H4 (cell line): ENCODE measurements at regions not wholly inside any gene's neighbourhood (a gene's known extent, or its start where the extent isn't known, plus 50 kb on each side); places are given as distances from the start of the nearest gene placed in this dataset.
"Not testable (repeated sequence)": the region's sequence is repeated elsewhere in the genome, so short reads cannot be mapped to it uniquely, and the experiment has no call there.

Experiments
- DNase-seq: peaks from one replicate; pipeline ENCODE4 v3.0.0-alpha.2; 2015; ENCODE audit warnings: low spot score

DNA sequence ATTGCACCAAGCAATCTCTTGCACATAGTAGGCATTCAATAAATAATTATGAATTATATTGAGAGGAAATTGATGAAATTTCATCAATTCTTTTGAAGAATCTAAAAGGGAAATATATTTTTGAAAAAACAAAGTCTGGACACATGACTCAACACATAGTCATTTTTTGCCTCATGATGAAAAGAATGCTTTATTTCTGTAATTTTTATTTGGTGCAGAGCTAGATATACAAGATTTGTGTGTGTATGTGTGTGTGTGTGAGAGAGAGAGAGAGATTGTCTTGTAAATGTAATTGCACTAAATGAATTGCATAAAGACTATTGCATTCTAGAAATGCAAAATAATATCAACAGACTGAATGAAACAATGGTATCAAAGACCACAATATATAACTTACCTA lies 206.2 kb upstream of the C1orf87 start:
- no peak for DNase-seq

DNA sequence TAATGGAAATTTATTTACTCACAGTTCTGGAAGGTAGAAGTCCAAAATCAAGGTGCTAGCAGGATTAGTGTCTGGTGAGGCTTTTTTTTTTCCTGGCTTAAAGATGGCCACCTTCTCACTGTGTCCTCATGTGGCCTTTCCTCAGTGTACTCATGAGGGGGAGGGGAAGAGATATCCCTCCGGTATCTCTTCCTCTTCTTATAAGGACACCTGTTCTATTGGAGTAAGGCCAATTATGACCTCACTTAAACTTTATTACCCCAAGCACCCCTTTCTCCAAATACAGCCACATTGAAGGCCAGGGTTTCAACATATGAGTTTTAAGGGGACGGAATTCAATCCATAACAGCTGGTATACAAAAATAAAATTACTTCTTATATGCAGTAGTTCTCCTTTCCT lies 203.7 kb upstream of the C1orf87 start:
- DNase-seq: no peak

DNA sequence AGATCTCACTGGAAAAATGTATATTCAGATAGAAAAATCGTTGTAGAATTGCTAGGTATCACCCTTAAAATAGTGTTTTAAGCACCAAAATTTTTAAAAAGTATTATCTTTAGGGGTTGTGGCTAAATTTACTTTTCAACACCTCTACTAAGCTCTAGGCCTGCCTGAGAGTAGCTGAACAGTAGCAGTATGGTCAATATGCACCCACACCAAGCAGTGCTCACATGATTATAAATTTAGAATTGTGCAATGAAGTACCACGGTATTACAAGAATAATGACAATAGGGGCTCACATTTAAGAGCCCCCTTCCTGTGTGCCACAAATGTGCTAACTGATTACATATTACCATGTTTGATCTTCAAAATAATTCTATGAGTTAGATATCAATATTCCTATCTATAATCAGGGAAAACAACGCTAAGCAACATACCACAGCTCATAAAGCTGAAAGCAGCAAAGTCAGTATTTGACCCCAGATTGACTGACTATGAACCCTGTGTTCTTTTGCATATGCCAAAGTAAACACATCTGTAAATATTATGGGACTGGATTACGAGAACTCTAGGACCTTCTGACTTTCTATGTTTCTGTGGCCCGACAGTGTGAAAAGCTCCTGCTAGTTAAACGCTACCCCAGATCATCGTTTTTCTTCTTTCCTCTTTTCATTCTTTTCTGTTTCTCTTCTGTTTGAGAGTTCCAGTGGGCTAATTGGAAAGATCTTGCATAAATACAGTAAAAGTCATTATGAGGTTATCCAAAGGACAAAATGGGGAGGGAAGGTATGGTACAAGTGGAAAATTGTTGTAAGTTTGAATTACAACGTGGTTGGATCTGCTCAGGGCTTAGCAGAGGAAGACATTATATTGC lies 201.1 kb upstream of the C1orf87 start:
- no peak for DNase-seq

DNA sequence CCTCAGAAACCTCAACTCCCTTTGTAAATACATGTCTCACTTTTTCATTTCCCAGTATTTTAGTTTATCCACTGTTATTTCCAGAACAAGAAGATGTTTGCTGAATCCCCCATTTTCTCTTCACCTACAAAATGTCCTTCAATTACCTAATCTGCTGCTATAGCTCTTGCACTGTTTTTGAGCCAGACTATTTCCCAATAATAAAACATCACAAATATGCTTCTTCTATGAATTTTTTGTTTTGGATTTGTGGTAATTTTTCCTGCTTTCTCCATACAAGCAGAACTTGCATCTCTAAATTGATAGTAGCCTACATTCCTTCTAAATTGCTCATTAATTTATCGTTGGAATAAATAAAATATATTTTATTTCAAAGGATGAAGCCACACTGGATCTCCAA lies 199.6 kb upstream of the C1orf87 start:
- DNase-seq: no peak

DNA sequence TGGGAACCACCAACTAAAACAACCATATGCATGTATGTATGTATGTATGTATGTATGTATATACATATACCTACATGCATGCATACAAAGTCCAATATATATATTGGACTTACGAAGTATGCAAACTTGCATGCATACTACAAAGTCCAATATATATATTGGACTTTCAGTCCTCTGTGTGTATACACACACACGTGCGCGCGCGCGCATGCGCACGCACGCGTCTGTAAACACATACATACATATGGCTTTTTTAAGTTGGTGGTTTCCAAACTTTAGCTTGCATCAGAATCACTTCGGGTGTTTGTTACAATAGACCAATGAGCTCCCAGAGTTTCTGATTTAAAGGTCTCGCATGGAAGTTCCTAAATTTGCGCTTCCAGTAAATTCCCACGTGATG lies 197.5 kb upstream of the C1orf87 start:
- no peak for DNase-seq

DNA sequence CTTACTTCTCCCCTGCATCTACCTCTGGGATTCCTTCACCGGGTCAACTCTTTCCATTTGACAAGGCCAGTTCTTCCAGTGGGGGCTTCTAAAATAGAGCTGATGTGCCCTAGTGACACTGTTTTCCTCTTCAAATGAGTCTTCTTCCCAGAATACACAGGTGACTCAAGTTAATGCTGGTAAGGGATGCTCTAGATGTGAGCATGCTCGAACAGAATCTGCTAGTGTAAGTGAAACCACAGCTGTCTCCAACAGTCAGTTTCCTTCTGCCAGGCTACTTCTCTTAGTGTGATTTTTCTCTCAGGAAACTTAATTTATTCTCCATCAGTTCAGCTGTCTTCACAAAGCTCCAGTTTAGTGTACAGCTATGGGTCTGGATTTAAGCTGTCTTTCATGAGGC lies 194.9 kb upstream of the C1orf87 start:
- no peak for DNase-seq

DNA sequence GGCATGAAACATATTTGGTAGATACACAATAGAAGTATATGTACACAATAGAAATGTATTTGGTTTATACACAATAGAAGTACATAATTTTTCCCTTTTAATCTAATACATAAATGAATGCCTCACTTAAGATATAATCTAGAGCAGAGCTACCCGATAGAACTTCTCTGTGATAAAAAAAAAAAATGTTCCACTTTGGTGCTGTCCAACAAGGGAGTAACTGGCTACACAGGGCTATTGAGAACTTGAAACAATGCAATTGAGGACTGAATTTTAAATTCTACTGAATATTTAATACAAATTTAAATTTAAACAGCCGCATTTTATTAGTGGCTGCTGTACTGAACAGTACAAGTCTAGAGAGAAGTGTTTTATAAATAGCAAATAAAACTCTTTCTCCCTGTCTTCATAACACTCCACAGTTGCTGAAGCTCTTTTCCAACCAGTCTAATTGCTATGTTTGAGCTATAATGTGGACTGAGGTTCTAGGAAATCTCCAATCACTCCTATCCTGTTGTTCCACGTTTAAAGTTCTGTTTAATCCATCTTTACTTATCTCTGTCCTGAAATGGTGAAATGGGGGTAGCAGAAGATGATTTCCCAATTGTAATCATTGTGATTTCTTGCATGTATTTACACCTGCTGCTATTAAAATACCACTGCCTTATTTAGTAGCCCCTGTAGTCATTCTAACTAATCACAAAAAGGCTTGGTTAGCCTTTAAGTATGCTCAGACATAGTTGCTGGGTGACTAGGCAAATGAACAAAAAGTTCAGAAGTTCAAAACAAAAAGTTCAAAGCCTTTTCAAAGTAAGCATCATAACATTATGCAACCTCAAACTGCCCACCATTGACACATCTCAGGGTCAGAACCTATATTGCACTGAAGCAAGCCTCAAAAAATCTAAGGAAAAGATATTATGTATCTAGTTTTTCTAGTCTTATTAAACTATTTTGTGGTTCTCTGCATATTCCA lies 192.3 kb upstream of the C1orf87 start:
- no peak for DNase-seq

DNA sequence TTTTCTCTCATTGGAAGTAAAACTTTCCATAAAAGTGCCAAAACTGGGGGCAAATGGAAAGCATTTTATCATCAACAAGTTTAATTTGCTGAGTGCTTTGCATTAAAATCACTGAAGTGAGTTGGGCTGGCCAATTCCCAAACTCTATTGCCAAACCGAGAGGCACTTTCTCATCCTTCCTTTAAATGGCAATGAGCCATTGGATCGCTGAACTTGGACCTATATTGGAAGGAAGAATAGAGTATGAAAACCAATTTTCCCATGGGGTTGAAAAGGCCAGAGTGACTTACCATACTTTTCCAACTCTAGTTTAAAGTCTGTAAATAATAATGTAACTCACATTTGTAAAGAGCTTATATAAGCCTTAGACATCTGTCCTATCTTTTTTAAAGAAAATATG lies 189.1 kb upstream of the C1orf87 start:
- no peak for DNase-seq

DNA sequence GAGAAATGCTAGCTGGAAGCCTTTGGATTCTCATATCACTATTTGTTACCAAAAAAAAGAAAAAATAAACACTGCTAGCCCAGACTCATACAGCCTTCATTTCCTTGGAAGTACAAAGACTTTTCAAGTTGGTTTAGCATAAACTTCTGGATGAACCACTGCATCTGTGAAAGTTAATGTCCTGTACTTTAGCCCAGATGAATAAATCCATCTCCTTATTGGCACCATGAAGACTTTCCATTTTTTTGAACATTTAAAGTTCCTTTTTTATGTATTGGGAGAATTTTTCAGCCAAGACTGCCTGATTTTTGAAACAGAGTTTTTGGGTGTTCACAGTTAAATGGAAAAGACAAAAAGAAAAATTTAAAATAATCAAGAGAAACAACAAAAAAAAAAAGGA lies 184.0 kb upstream of the C1orf87 start:
- no peak for DNase-seq

DNA sequence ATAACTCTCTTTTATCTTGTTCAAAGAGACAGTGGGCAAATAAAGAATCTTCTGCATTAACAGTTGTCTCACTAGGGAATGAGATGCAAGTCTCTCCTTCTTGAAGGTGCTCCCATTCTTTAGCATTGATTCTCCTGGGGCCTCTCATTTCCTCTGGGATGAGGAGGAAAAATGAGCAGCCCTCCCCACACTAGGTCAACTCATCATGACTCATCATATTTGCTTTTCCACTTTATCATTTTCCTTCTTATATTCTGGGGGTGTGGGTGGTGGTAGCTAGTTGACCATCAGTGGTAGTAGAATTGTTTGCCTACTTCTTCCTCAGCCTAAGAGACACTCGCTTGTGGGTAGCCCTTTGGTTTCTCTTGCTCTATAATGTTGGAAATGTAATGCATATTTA lies 182.0 kb upstream of the C1orf87 start:
- DNase-seq: no peak

DNA sequence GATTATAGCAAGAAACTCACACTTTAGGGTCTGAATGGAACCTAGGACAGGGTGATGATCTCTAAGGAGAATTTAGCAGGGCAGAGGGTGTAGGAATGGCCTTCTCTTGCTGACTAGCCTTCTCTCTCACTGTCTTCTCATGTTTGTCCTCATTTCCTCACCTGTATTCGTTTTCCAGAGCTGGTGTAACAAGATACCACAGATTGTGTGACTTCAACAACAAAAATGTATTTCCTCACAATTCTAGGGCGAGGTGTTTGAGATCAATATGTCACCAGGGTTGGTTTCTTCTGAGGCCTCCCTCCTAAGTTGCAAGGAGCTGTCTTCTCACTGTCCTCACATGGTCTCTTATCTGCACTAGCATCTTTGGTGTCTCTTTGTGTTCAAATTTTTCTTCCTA lies 177.9 kb upstream of the C1orf87 start:
- no peak for DNase-seq

DNA sequence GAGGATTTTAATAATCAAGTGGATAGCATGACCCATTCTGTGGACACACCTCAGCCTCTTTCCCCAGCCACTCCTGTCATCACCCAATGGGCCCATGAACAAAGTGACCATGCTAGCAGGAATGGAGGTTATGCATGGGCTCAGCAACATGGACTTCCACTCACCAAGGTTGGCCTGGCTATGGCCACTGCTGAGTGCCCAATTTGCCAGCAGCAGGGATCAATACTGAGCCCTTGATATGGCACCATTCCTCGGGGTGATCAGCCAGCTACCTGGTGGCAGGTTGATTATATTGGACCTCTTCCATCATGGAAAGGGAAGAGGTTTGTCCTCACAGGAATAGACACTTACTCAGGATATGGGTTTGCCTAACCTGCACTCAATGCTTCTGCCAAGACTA lies 173.9 kb upstream of the C1orf87 start:
- not testable (repeated sequence) for DNase-seq

DNA sequence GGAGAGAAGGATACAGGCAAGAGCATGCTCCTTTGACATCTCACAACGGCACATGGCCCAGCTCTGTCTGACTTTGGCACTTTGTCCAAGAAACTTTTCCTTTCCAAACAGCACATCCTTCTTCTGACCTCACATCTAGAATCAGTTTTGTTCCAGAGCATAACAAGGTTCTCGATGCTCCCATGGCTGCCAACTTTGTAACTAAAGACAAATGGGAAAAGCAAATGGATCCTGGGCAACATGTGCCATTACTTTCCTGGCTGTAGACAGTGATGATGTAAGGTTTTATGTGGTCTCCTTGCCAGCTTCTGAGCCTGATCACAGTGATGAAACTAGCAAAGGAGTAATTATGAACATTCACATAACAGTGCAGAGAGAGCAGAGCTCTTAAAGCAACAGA lies 171.8 kb upstream of the C1orf87 start:
- DNase-seq: no peak

DNA sequence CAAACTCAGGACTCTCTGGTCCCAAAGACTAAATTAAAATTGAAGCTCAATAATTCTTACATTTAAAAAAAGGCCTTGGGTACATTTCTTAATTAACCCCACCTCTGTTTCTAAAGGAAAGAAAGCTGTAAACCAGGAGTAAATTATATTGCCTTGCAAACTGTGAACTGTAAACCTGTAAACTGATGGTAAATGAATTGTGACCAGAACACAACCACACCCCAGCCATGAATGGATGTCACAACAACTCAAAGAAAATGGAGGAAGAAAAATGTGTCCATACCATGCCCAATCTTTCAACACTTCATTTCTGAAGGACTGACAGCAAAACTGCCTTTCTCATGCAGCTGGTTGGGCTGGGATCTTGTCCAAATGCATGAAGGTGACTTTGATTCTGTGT lies 171.3 kb upstream of the C1orf87 start:
- no peak for DNase-seq

DNA sequence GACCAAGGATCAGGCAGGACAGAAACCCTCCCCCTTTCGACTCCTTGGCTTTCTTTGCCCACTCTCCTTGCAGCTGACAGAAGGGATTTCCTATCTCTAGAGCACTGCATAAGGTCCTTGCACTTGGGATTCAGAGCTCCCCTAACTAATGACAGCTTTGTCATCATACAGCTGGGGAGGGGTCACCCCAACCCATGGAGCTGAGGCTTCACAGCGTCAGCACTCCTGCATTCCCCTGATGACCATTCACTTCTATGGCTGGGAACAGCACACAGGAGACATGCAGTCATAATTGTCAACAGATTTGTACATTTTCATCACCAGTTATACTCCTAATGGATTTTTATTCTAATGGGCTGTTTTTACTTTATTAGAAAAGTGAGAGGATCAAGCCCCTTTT lies 161.7 kb upstream of the C1orf87 start:
- no peak for DNase-seq

DNA sequence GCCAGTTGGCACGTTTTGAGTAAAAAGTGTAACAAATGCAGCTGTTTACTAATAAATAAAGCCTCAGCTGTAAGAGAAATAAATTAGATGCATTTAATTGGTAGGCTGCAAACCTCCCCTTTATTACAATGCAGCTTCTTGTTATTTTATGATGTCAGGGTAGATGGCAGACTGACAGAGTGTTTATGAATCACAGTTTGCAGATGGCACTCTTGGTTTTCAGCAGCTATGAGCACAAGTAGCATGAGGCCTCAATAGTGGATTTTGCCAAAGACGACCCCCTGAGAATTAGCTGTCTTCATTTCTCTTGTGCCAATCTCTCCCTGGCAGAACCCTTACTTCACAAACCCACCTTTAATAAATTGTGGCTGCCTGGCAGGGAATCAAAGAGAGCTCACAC lies 161.2 kb upstream of the C1orf87 start:
- DNase-seq: no peak

DNA sequence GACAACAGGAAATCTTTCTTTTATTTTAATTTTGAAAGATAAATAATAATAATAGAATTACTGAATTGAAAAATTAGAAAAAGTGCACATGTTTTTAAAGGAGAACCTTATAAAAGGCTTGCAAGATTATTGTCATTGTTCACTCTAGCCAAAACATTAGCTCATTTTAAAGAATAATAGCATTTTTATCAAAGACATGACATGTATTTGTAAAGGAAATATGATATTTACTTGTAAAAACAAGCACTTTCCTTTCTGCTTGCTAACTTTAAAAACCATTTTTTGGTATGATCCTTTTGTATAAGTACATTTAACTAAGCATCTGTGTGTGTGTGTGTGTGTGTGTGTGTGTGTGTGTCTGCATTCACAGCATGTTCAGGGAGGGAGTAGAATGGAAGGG lies 156.3 kb upstream of the C1orf87 start:
- DNase-seq: no peak

DNA sequence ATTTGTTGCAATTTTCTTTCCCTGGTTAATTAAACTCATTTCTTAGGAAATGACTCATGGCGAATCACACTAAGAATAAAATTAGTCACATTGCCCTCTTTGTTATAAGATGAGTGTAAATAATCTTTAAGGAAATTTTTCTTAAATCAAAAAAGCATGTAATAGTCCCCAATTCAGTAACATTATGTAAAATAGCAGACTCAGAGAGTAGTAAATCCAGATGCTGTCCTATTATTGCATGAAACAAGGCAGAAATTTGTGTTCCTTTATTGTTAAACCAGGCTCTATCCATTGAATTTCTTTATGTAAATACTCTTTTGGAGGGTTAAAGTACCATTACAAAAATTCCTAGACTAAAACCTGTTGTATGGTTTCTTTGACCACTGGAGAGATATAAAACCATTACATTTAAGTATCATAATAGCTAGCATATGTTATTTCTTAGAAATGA lies 154.5 kb upstream of the C1orf87 start:
- no peak for DNase-seq

DNA sequence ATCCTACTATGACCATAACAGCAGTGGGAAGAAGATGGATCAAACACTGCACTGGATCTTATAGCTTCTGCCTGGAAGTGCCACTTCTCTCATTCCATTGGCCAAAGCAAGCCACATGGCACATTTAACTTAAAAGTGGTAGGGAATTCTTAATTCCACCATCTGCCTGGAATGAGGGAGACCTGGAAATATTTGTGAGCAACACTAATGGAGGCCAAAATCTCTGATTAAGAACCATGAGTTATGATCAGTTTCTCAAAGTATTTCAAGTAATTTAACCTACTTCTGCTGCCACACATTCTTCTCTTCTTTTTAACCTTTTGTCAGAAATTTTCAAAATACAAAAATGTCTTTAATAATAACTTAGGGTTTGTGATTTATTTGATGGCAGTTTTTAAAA lies 154.0 kb upstream of the C1orf87 start:
- DNase-seq: no peak

DNA sequence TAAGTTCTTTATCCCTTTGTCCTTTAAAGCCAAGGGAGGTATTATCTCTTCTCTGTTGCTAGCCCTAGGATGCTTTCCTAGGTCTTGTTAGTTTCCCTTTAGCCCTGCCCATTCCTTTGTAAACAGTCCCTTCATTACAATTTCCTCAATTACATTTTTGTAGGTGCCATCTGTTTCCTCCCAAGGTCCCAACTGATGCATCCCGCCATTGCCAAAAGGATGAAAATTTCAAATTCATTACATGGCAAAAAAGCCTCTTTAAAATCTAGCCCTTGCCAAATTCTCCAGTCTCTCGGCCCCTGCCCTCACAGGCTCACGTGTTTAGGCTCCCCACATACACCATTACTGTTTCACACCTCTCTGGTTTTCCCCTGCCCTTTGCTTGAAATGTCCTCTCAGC lies 151.9 kb upstream of the C1orf87 start:
- no peak for DNase-seq

DNA sequence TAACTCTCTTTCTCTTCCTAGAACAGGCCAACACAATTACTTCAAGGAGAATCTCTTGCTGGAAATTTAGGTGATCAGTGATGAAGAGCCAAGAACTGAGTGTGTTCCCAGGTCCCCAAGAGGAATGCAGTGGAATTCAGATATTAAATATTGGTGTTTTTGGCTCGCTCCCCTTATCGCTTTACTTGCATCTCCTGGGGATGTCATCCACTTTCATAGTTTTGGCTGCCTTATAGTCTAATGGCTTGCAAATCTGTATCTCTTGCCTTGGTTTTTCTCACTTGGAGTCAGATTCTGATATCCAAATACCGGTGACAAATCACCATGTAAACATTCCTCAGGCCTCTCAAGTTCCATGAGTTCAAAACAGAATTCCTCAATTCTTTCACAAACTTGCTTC lies 151.0 kb upstream of the C1orf87 start:
- no peak for DNase-seq

DNA sequence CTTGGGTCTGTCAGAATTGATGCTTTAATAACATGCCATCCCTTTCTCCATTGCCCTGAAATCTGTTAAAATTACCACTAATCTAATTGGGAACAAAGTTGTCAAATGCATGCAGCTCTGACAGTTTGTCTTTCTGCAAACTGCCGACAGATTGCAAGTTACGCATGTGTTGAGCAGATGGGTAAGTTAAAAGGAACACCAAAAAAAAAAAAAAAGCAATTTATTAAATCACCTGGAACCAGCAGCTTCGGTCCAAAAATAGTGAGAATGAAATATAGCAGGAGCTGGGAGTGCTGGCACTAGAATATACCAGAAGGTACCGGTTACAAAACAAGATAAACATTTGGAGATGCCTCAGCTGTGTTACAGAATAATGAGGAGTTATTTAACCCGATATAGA lies 149.6 kb upstream of the C1orf87 start:
- DNase-seq: no peak
